ENCODE measurements at regions not wholly inside any gene's neighbourhood (a gene's known extent, or its start where the extent isn't known, plus 50 kb on each side); places are given as distances from the start of the nearest gene placed in this dataset.

- TF ChIP-seq, protein P1, sequence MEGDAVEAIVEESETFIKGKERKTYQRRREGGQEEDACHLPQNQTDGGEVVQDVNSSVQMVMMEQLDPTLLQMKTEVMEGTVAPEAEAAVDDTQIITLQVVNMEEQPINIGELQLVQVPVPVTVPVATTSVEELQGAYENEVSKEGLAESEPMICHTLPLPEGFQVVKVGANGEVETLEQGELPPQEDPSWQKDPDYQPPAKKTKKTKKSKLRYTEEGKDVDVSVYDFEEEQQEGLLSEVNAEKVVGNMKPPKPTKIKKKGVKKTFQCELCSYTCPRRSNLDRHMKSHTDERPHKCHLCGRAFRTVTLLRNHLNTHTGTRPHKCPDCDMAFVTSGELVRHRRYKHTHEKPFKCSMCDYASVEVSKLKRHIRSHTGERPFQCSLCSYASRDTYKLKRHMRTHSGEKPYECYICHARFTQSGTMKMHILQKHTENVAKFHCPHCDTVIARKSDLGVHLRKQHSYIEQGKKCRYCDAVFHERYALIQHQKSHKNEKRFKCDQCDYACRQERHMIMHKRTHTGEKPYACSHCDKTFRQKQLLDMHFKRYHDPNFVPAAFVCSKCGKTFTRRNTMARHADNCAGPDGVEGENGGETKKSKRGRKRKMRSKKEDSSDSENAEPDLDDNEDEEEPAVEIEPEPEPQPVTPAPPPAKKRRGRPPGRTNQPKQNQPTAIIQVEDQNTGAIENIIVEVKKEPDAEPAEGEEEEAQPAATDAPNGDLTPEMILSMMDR (IDR thresholded peaks at IDR 0.05) = no peak
- TF ChIP-seq POLR2A (IDR thresholded peaks at IDR 0.05) (no peak), POLR2AphosphoS5 (IDR thresholded peaks at IDR 0.05; ENCODE audit: insufficient read depth in 1 of 2, low read depth in 1 of 2) (no peak)
These were observed 132.0 kb upstream of the RAP1B start for GRCh38 chr12:68478516-68479260.
